HCT116 (cell line): ENCODE measurements at regions not wholly inside any gene's neighbourhood (a gene's known extent, or its start where the extent isn't known, plus 50 kb on each side); places are given as distances from the start of the nearest gene placed in this dataset.

ENCODE experiments used
- CEBPB ChIP-seq: IDR thresholded peaks from 2 replicates; pipeline ENCODE4 v1.6.1; 2012; ENCODE audit warnings: low read depth
- EZH2 ChIP-seq: fragments of 200-600 bp; sonication (generic); IDR thresholded peaks from 2 replicates; pipeline ENCODE4 v1.6.1; 2017; ENCODE audit warnings: antibody characterized with exemption, mixed run types
- POLR2A ChIP-seq: IDR thresholded peaks from 2 replicates; pipeline ENCODE4 v1.7.0; 2011; ENCODE audit warnings: borderline replicate concordance; ENCODE audit not compliant: insufficient read depth, insufficient read length; ENCODE audit errors: extremely low read depth
- REST ChIP-seq: IDR thresholded peaks from 2 replicates; pipeline ENCODE4 v1.6.1; 2012; ENCODE audit warnings: low read depth
- TF ChIP-seq, protein P1 (sequence below), 3 experiments: fragments of 200-600 bp in 1 of 3; sonication (generic) in 1 of 3; IDR thresholded peaks in 2 of 3; conservative IDR thresholded peaks in 1 of 3; 2 replicates each; pipeline ENCODE4 v1.5.1; 2012 to 2017; ENCODE audit warnings: low read depth in 2 of 3, low read length in 2 of 3, antibody characterized with exemption in 1 of 3, borderline replicate concordance in 1 of 3, control low read depth in 1 of 3, mild to moderate bottlenecking in 1 of 3, mixed read lengths in 1 of 3, mixed run types in 1 of 3, moderate library complexity in 1 of 3; ENCODE audit not compliant: insufficient read depth in 1 of 3

GRCh38 chr3:107209302-107209990, 167.8 kb upstream of the CCDC54 start:
- TF ChIP-seq EZH2 (no peak), REST (no peak), CEBPB (no peak), POLR2A (no peak)
- TF ChIP-seq, protein P1, sequence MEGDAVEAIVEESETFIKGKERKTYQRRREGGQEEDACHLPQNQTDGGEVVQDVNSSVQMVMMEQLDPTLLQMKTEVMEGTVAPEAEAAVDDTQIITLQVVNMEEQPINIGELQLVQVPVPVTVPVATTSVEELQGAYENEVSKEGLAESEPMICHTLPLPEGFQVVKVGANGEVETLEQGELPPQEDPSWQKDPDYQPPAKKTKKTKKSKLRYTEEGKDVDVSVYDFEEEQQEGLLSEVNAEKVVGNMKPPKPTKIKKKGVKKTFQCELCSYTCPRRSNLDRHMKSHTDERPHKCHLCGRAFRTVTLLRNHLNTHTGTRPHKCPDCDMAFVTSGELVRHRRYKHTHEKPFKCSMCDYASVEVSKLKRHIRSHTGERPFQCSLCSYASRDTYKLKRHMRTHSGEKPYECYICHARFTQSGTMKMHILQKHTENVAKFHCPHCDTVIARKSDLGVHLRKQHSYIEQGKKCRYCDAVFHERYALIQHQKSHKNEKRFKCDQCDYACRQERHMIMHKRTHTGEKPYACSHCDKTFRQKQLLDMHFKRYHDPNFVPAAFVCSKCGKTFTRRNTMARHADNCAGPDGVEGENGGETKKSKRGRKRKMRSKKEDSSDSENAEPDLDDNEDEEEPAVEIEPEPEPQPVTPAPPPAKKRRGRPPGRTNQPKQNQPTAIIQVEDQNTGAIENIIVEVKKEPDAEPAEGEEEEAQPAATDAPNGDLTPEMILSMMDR (IDR thresholded peaks at IDR 0.05 in 2 of 3, conservative IDR thresholded peaks at IDR 0.05 in 1 of 3; ENCODE audit: borderline replicate concordance in 1 of 3, insufficient read depth in 1 of 3, low read depth in 2 of 3, low read length in 2 of 3): no peak
